BLaER1 treated with 17β-estradiol and CSF1 and Interleukin-3, amounts not matched to agents 10 nM and 100 nM (cell line): ENCODE measurements at regions not wholly inside any gene's neighbourhood (a gene's known extent, or its start where the extent isn't known, plus 50 kb on each side); places are given as distances from the start of the nearest gene placed in this dataset.

Experiments used
- H3K27ac ChIP-seq, 11 experiments: shearing (Covaris generic); formaldehyde crosslinking; 2 replicates each; pipeline ENCODE4 v1.8.1; 2022
- H3K27me3 ChIP-seq, 11 experiments: shearing (Covaris generic); formaldehyde crosslinking; 2 replicates each; pipeline ENCODE4 v1.8.1; 2022
- H3K36me3 ChIP-seq, 11 experiments: shearing (Covaris generic); formaldehyde crosslinking; 2 replicates each; pipeline ENCODE4 v1.8.1; 2022
- H3K4me1 ChIP-seq, 10 experiments: shearing (Covaris generic); formaldehyde crosslinking; 2 replicates each; pipeline ENCODE4 v1.8.1; 2022
- H3K4me2 ChIP-seq, 11 experiments: shearing (Covaris generic); formaldehyde crosslinking; 2 replicates each; pipeline ENCODE4 v1.8.1; 2022
- H3K4me3 ChIP-seq, 10 experiments: shearing (Covaris generic); formaldehyde crosslinking; 2 replicates each; pipeline ENCODE4 v1.8.1; 2022
- H3K9ac ChIP-seq, 11 experiments: shearing (Covaris generic); formaldehyde crosslinking; 2 replicates each; pipeline ENCODE4 v1.8.1; 2022
- H3K9me3 ChIP-seq, 11 experiments: shearing (Covaris generic); formaldehyde crosslinking; replicated peaks in 1 of 11; 2 replicates each; pipeline ENCODE4 v1.8.1; 2022
- H4K20me1 ChIP-seq, 11 experiments: shearing (Covaris generic); formaldehyde crosslinking; 2 replicates each; pipeline ENCODE4 v1.8.1; 2022
- Cebpa-rat ChIP-seq, 11 experiments: shearing (Covaris generic); IDR thresholded peaks; 2 replicates each; pipeline ENCODE4 v1.8.1; 2022

GRCh38 chr1:62917314-62917713 lies 133.4 kb downstream of the ATG4C start:
- Histone ChIP-seq H3K9ac (no peak overlapping the region), H4K20me1 (no peaks in the 10 kb centered on the region), H3K9me3 (no peaks in the 10 kb centered on the region), H3K4me1 (no peaks in the 10 kb centered on the region), H3K4me2 (no peak overlapping the region), H3K4me3 (no peak overlapping the region), H3K27ac (no peak overlapping the region), H3K27me3 (no peaks in the 10 kb centered on the region), H3K36me3 (no peaks in the 10 kb centered on the region)
- TF ChIP-seq Cebpa-rat (IDR thresholded peaks at IDR 0.05), result no peak

GRCh38 chr1:62917805-62918204 lies 133.9 kb downstream of the ATG4C start:
- Histone ChIP-seq H3K27ac (no peak overlapping the region), H3K9me3 (peaks cover 0 to 3% (median 0%) of the 10 kb centered on the region in 11 experiments; a peak in 3 of 22 replicates), H3K4me3 (no peak overlapping the region), H3K27me3 (no peaks in the 10 kb centered on the region), H3K4me2 (no peak overlapping the region), H3K9ac (no peak overlapping the region), H4K20me1 (no peaks in the 10 kb centered on the region), H3K36me3 (no peaks in the 10 kb centered on the region), H3K4me1 (no peaks in the 10 kb centered on the region)
- no peak for TF ChIP-seq Cebpa-rat (IDR thresholded peaks at IDR 0.05)

- no peak overlapping the region for H3K4me2 ChIP-seq
- peaks cover 0 to 11% (median 8%) of the 10 kb centered on the region in 11 experiments; a peak in 12 of 22 replicates for H3K9me3 ChIP-seq
- no peak overlapping the region for H3K4me3 ChIP-seq
- no peaks in the 10 kb centered on the region for H4K20me1 ChIP-seq
- no peaks in the 10 kb centered on the region for H3K27me3 ChIP-seq
- H3K4me1 ChIP-seq, result no peaks in the 10 kb centered on the region
- no peak for TF ChIP-seq Cebpa-rat (IDR thresholded peaks at IDR 0.05)
- no peaks in the 10 kb centered on the region for H3K36me3 ChIP-seq
- no peak overlapping the region for H3K9ac ChIP-seq
- no peak overlapping the region for H3K27ac ChIP-seq
These were observed 134.8 kb downstream of the ATG4C start for GRCh38 chr1:62918700-62919099.

GRCh38 chr1:62922006-62922405 lies 138.1 kb downstream of the ATG4C start:
- no peaks in the 10 kb centered on the region for H3K27me3 ChIP-seq
- H3K4me3 ChIP-seq, result no peak overlapping the region
- H3K27ac ChIP-seq, result no peak overlapping the region
- no peaks in the 10 kb centered on the region for H4K20me1 ChIP-seq
- TF ChIP-seq Cebpa-rat (IDR thresholded peaks at IDR 0.05), result no peak
- no peak overlapping the region for H3K9ac ChIP-seq
- no peaks in the 10 kb centered on the region for H3K36me3 ChIP-seq
- H3K9me3 ChIP-seq, result peaks cover 0 to 12% (median 8%) of the 10 kb centered on the region in 11 experiments; a peak in 12 of 22 replicates
- H3K4me1 ChIP-seq, result no peaks in the 10 kb centered on the region
- H3K4me2 ChIP-seq, result no peak overlapping the region

GRCh38 chr1:62924983-62925790 lies 141.3 kb downstream of the ATG4C start:
- H4K20me1 ChIP-seq, result no peaks in the 10 kb centered on the region
- no peak overlapping the region for H3K4me3 ChIP-seq
- H3K9ac ChIP-seq, result no peak overlapping the region
- H3K36me3 ChIP-seq, result no peaks in the 10 kb centered on the region
- TF ChIP-seq Cebpa-rat (IDR thresholded peaks at IDR 0.05), result no peak
- peaks cover 0 to 12% (median 8%) of the 10 kb centered on the region in 11 experiments; a peak in 12 of 22 replicates for H3K9me3 ChIP-seq
- no peak overlapping the region for H3K27ac ChIP-seq
- no peaks in the 10 kb centered on the region for H3K27me3 ChIP-seq
- H3K4me1 ChIP-seq, result no peaks in the 10 kb centered on the region
- no peak overlapping the region for H3K4me2 ChIP-seq

- Histone ChIP-seq H3K9me3 (peaks cover 0 to 12% (median 8%) of the 10 kb centered on the region in 11 experiments; a peak in 12 of 22 replicates), H4K20me1 (no peaks in the 10 kb centered on the region), H3K9ac (no peak overlapping the region), H3K36me3 (no peaks in the 10 kb centered on the region), H3K4me3 (no peak overlapping the region), H3K4me1 (no peaks in the 10 kb centered on the region), H3K27me3 (no peaks in the 10 kb centered on the region), H3K4me2 (no peak overlapping the region), H3K27ac (no peak overlapping the region)
- TF ChIP-seq Cebpa-rat (IDR thresholded peaks at IDR 0.05), result no peak
These were observed 142.8 kb downstream of the ATG4C start for GRCh38 chr1:62926681-62927252.

GRCh38 chr1:62928885-62929284 lies 145.0 kb downstream of the ATG4C start:
- Histone ChIP-seq H3K27me3 (no peaks in the 10 kb centered on the region), H3K4me2 (no peak overlapping the region), H3K4me3 (no peak overlapping the region), H3K36me3 (no peaks in the 10 kb centered on the region), H3K27ac (no peak overlapping the region), H3K4me1 (peaks cover 0 to 3% (median 0%) of the 10 kb centered on the region in 10 experiments; a peak in 2 of 20 replicates), H3K9me3 (peaks cover 0 to 3% (median 0%) of the 10 kb centered on the region in 11 experiments; a peak in 2 of 22 replicates), H3K9ac (no peak overlapping the region), H4K20me1 (no peaks in the 10 kb centered on the region)
- no peak for TF ChIP-seq Cebpa-rat (IDR thresholded peaks at IDR 0.05)

- Histone ChIP-seq H3K9ac (no peak overlapping the region), H3K9me3 (no peaks in the 10 kb centered on the region), H3K4me1 (peaks cover 0 to 6% (median 0%) of the 10 kb centered on the region in 10 experiments; a peak in 2 of 20 replicates), H3K4me3 (no peak overlapping the region), H3K4me2 (no peak overlapping the region), H3K27me3 (no peaks in the 10 kb centered on the region), H3K36me3 (no peaks in the 10 kb centered on the region), H4K20me1 (no peaks in the 10 kb centered on the region), H3K27ac (no peak overlapping the region)
- no peak for TF ChIP-seq Cebpa-rat (IDR thresholded peaks at IDR 0.05)
These were observed 153.8 kb downstream of the ATG4C start for GRCh38 chr1:62937634-62938296.

GRCh38 chr1:62941780-62942179 lies 157.8 kb downstream of the ATG4C start:
- Histone ChIP-seq H4K20me1 (no peaks in the 10 kb centered on the region), H3K9me3 (no peaks in the 10 kb centered on the region), H3K4me1 (no peaks in the 10 kb centered on the region), H3K36me3 (no peaks in the 10 kb centered on the region), H3K9ac (no peak overlapping the region), H3K4me2 (no peak overlapping the region), H3K4me3 (no peak overlapping the region), H3K27me3 (no peaks in the 10 kb centered on the region), H3K27ac (no peak overlapping the region)
- TF ChIP-seq Cebpa-rat (IDR thresholded peaks at IDR 0.05), result no peak
